A549 (cell line): ENCODE measurements at regions not wholly inside any gene's neighbourhood (a gene's known extent, or its start where the extent isn't known, plus 50 kb on each side); places are given as distances from the start of the nearest gene placed in this dataset.

Experiments
- ATAC-seq, 2 experiments: fragments of 200-7000 bp in 1 of 2; fragments of >200 bp in 1 of 2; cut with Nextera tagmentation in 1 of 2; cut with Tn5 transposase in 1 of 2; 3 replicates each; pipeline versions ENCODE4 v1.8.0 to v1.9.1; 2018 to 2020; ENCODE audit warnings: mild to moderate bottlenecking in 1 of 2, moderate library complexity in 1 of 2
- CTCF ChIA-PET: fragments of 300-600 bp; sonication (Branson Sonifier 250); formaldehyde crosslinking; extraction: SDS; loops from one replicate; lab custom pipeline; 2021; ENCODE audit warnings: antibody characterized with exemption, inconsistent platforms; lab: Yijun Ruan, JAX
- POLR2A ChIA-PET: fragments of 350-600 bp; formaldehyde crosslinking; extraction: SDS; loops from one replicate; lab custom pipeline; 2021; ENCODE audit warnings: antibody characterized with exemption, inconsistent platforms; lab: Yijun Ruan, JAX
- DNase-seq, 2 experiments: peaks; one replicate each; pipeline versions ENCODE4 v3.0.0 to v3.0.0-alpha.2; 2011 to 2016; ENCODE audit warnings: low read depth in 1 of 2, low spot score in 1 of 2
- FAIRE-seq: peaks from 2 replicates; lab custom pipeline; 2011; peaks lifted over from hg19 to GRCh38; lab: Jason Lieb, UNC
- H3K27ac ChIP-seq, 2 experiments: fragments of >200 bp; sonication (Bioruptor Twin); formaldehyde crosslinking; 3 replicates each; pipeline ENCODE4 v1.5.1; 2016 to 2017
- H3K4me1 ChIP-seq: fragments of >200 bp; sonication (Bioruptor Twin); formaldehyde crosslinking; 3 replicates; pipeline ENCODE4 v1.6.1; 2016
- H3K4me2 ChIP-seq: fragments of >200 bp; sonication (Bioruptor Twin); formaldehyde crosslinking; 3 replicates; pipeline ENCODE4 v1.6.1; 2016
- H3K4me3 ChIP-seq: fragments of >200 bp; sonication (Bioruptor Twin); formaldehyde crosslinking; 3 replicates; pipeline ENCODE4 v1.5.1; 2016
- H3K9me3 ChIP-seq: fragments of >200 bp; sonication (Bioruptor Twin); formaldehyde crosslinking; 3 replicates; pipeline ENCODE4 v1.6.1; 2016
- BHLHE40 ChIP-seq: IDR thresholded peaks from 2 replicates; pipeline ENCODE4 v1.6.1; 2012; ENCODE audit warnings: low read depth, low read length, inconsistent platforms
- CBX2 ChIP-seq: fragments of 200-600 bp; sonication (generic); IDR thresholded peaks from 2 replicates; pipeline ENCODE4 v1.6.1; 2016; ENCODE audit warnings: low read depth, mild to moderate bottlenecking, borderline replicate concordance
- CBX8 ChIP-seq: fragments of 200-600 bp; sonication (generic); IDR thresholded peaks from 2 replicates; pipeline ENCODE4 v1.6.1; 2016
- CHD4 ChIP-seq: fragments of 200-600 bp; sonication (generic); IDR thresholded peaks from 2 replicates; pipeline ENCODE4 v1.6.1; 2016; ENCODE audit warnings: antibody characterized with exemption, mild to moderate bottlenecking, borderline replicate concordance
- E2F6 ChIP-seq: IDR thresholded peaks from 2 replicates; pipeline ENCODE4 v1.6.1; 2012; ENCODE audit warnings: low read depth, borderline replicate concordance
- EHF ChIP-seq: fragments of 250-450 bp; sonication (Bioruptor Pico); IDR thresholded peaks from 2 replicates; pipeline ENCODE4 v1.5.0; 2020; ENCODE audit warnings: mild to moderate bottlenecking
- ELK1 ChIP-seq: fragments of 150-350 bp; IDR thresholded peaks from 2 replicates; pipeline ENCODE4 v1.6.1; 2014; ENCODE audit warnings: low read depth, mild to moderate bottlenecking, low read length
- EP300 ChIP-seq, 2 experiments: fragments of >200 bp; sonication (Bioruptor Twin); formaldehyde crosslinking; IDR thresholded peaks; 2 replicates in 1 of 2; 3 replicates in 1 of 2; pipeline ENCODE4 v1.6.1; 2016 to 2017
- FOXS1 ChIP-seq: fragments of 250-450 bp; sonication (Bioruptor Pico); IDR thresholded peaks from 2 replicates; pipeline ENCODE4 v1.5.0; 2020; ENCODE audit warnings: mild to moderate bottlenecking, moderate library complexity
- HOXB5 ChIP-seq: fragments of 250-450 bp; sonication (Bioruptor Pico); IDR thresholded peaks from 2 replicates; pipeline ENCODE4 v1.5.0; 2020; ENCODE audit warnings: mild to moderate bottlenecking, moderate library complexity
- JUN ChIP-seq, 2 experiments: fragments of >200 bp; sonication (Bioruptor Twin); formaldehyde crosslinking; IDR thresholded peaks; 2 replicates in 1 of 2; 3 replicates in 1 of 2; pipeline ENCODE4 v1.6.1; 2016 to 2017
- JUNB ChIP-seq: fragments of >200 bp; sonication (Bioruptor Twin); formaldehyde crosslinking; IDR thresholded peaks from 2 replicates; pipeline ENCODE4 v1.6.1; 2016
- MAFK ChIP-seq: fragments of 450-650 bp; IDR thresholded peaks from 2 replicates; pipeline ENCODE4 v1.6.1; 2014; ENCODE audit not compliant: partially characterized antibody
- MYC ChIP-seq: IDR thresholded peaks from 2 replicates; pipeline ENCODE4 v1.6.1; 2012; ENCODE audit warnings: mild to moderate bottlenecking, inconsistent platforms, low read length, improper control_type of control experiment, borderline replicate concordance
- NFE2L2 ChIP-seq: fragments of 150-350 bp; conservative IDR thresholded peaks from 2 replicates; pipeline ENCODE4 v1.6.1; 2014; ENCODE audit warnings: low read length
- POLR2A ChIP-seq: IDR thresholded peaks from 2 replicates; pipeline ENCODE4 v1.6.1; 2012; ENCODE audit warnings: mild to moderate bottlenecking, low read length
- POLR2AphosphoS2 ChIP-seq: conservative IDR thresholded peaks from 2 replicates; pipeline ENCODE4 v1.6.1; 2012; ENCODE audit warnings: low read length, improper control_type of control experiment, inconsistent platforms
- RAD21 ChIP-seq, 2 experiments: fragments of >200 bp in 1 of 2; sonication (Bioruptor Twin) in 1 of 2; formaldehyde crosslinking in 1 of 2; IDR thresholded peaks in 1 of 2; conservative IDR thresholded peaks in 1 of 2; 2 replicates in 1 of 2; 3 replicates in 1 of 2; pipeline ENCODE4 v1.6.1; 2012 to 2018; ENCODE audit warnings: inconsistent platforms in 1 of 2
- RARB ChIP-seq: fragments of 250-450 bp; sonication (Bioruptor Pico); IDR thresholded peaks from 2 replicates; pipeline ENCODE4 v1.8.0; 2021; ENCODE audit warnings: mild to moderate bottlenecking, moderate library complexity
- RCOR1 ChIP-seq: fragments of 150-350 bp; IDR thresholded peaks from 2 replicates; pipeline ENCODE4 v1.6.1; 2014; ENCODE audit warnings: antibody characterized with exemption, low read length, low read depth
- RNF2 ChIP-seq: fragments of 200-600 bp; sonication (generic); IDR thresholded peaks from 2 replicates; pipeline ENCODE4 v1.6.1; 2016; ENCODE audit warnings: low read depth, mild to moderate bottlenecking, antibody characterized with exemption, moderate library complexity, borderline replicate concordance
- SMC3 ChIP-seq: fragments of >200 bp; sonication (Bioruptor Twin); formaldehyde crosslinking; IDR thresholded peaks from 3 replicates; pipeline ENCODE4 v1.6.1; 2018; ENCODE audit warnings: inconsistent platforms
- TFCP2L1 ChIP-seq: fragments of 250-450 bp; sonication (Bioruptor Pico); IDR thresholded peaks from 2 replicates; pipeline ENCODE4 v1.5.0; 2021; ENCODE audit warnings: mild to moderate bottlenecking
- TP53 ChIP-seq: fragments of 250-450 bp; sonication (Bioruptor Pico); IDR thresholded peaks from 2 replicates; pipeline ENCODE4 v1.5.0; 2021; ENCODE audit warnings: mild to moderate bottlenecking, moderate library complexity
- ZC3H11A ChIP-seq: fragments of 450-650 bp; IDR thresholded peaks from 2 replicates; pipeline ENCODE4 v1.6.1; 2014; ENCODE audit warnings: antibody characterized with exemption, mild to moderate bottlenecking
- ZNF302 ChIP-seq: fragments of 250-450 bp; sonication (Bioruptor Pico); IDR thresholded peaks from 2 replicates; pipeline ENCODE4 v1.9.0; 2021; ENCODE audit warnings: inconsistent platforms, mild to moderate bottlenecking, moderate library complexity
- ZSCAN20 ChIP-seq: fragments of 250-450 bp; sonication (Bioruptor Pico); IDR thresholded peaks from 2 replicates; pipeline ENCODE4 v1.8.0; 2022; ENCODE audit warnings: mild to moderate bottlenecking, moderate library complexity
- WGBS: methylation state at CpG from one replicate; pipeline ENCODE4 v1.1.6; 2017; ENCODE audit errors: missing lambda C conversion rate; 5-methylcytosine and 5-hydroxymethylcytosine counted together
- TF ChIP-seq, protein P1 (sequence below): fragments of 450-650 bp; IDR thresholded peaks from 2 replicates; pipeline ENCODE4 v1.6.1; 2014; ENCODE audit warnings: antibody characterized with exemption
- TF ChIP-seq, protein P2 (sequence below): fragments of 250-450 bp; sonication (Bioruptor Pico); IDR thresholded peaks from 2 replicates; pipeline ENCODE4 v1.5.0; 2021; ENCODE audit warnings: mild to moderate bottlenecking, moderate library complexity, borderline replicate concordance
- TF ChIP-seq, protein P3 (sequence below): fragments of 250-450 bp; sonication (Bioruptor Pico); IDR thresholded peaks from 2 replicates; pipeline ENCODE4 v1.5.0; 2020; ENCODE audit warnings: low read depth, mild to moderate bottlenecking, moderate library complexity
- TF ChIP-seq, protein P4 (sequence below): IDR thresholded peaks from 2 replicates; pipeline ENCODE4 v1.6.1; 2012

GRCh38 chr6:81891874-81892273 is 139.4 kb upstream of the TENT5A start:
- WGBS = 58% methylated on average over 5 of the region's 5 CpGs
- Histone ChIP-seq H3K4me3 (no peak overlapping the region), H3K4me1 (peaks cover 5% of the 10 kb centered on the region; the same call in 1 of the 3 replicates), H3K27ac (no peak overlapping the region), H3K4me2 (no peak overlapping the region), H3K9me3 (no peaks in the 10 kb centered on the region)
- no peak for FAIRE-seq
- CTCF ChIA-PET = no interaction called here
- POLR2A ChIA-PET = no interaction called here
- no peak for TF ChIP-seq ZC3H11A
- no peak for TF ChIP-seq CHD4
- TF ChIP-seq ZSCAN20 (CRISPR knock-in tag) = no peak
- no peak for TF ChIP-seq EHF (CRISPR knock-in tag)
- no peak for TF ChIP-seq MYC
- no peak for TF ChIP-seq ELK1
- TF ChIP-seq TP53 = no peak
- no peak for TF ChIP-seq RAD21 (conservative IDR thresholded peaks at IDR 0.05 in 1 of 2, IDR thresholded peaks at IDR 0.05 in 1 of 2)
- TF ChIP-seq RARB (CRISPR knock-in tag) = no peak
- TF ChIP-seq NFE2L2 = no peak
- TF ChIP-seq POLR2A = no peak
- no peak for TF ChIP-seq RNF2
- no peak for TF ChIP-seq HOXB5 (CRISPR knock-in tag)
- TF ChIP-seq ZNF302 (CRISPR knock-in tag) = no peak
- TF ChIP-seq TFCP2L1 (CRISPR knock-in tag) = no peak
- TF ChIP-seq CBX8 = no peak
- TF ChIP-seq JUNB = no peak
- ATAC-seq = no peak
- no peak for DNase-seq

DNA sequence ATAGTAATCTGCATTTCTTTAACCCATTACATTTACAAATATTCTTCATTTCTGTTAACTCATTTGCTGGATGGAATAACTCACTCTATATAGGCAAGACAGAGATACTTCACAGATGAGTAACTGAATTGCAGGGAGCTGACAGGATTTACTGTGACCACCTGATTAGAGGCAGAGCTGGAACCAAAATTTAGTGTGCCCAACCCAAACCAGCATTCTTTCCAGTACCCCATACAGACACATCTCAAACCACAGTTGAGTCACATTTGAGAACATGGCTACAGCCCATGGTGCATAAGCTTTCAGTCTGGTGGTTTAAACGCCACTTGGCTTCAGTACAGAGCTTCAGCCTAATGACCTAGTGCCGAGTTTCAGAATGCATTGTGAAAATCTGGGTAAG is 138.4 kb upstream of the TENT5A start:
- FAIRE-seq (no peak), DNase-seq (no peak), ATAC-seq (no peak)
- WGBS = 45% methylated on average over 2 of the region's 2 CpGs
- Histone ChIP-seq H3K27ac (no peak overlapping the region), H3K4me1 (peaks cover 4% of the 10 kb centered on the region; the same call in 1 of the 3 replicates), H3K4me2 (no peak overlapping the region), H3K9me3 (no peaks in the 10 kb centered on the region), H3K4me3 (no peak overlapping the region)
- ChIA-PET POLR2A (no interaction called here), CTCF (interaction anchor here (0.7 kb wide), 1 partner anchor 150 kb away, joined by 3 read pairs; no protein-coding TSS in a partner anchor)
- TF ChIP-seq, protein P1, sequence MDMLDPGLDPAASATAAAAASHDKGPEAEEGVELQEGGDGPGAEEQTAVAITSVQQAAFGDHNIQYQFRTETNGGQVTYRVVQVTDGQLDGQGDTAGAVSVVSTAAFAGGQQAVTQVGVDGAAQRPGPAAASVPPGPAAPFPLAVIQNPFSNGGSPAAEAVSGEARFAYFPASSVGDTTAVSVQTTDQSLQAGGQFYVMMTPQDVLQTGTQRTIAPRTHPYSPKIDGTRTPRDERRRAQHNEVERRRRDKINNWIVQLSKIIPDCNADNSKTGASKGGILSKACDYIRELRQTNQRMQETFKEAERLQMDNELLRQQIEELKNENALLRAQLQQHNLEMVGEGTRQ = no peak
- TF ChIP-seq JUN (IDR thresholded peaks at IDR 0.05) = no peak
- no peak for TF ChIP-seq NFE2L2
- no peak for TF ChIP-seq CBX2

DNA sequence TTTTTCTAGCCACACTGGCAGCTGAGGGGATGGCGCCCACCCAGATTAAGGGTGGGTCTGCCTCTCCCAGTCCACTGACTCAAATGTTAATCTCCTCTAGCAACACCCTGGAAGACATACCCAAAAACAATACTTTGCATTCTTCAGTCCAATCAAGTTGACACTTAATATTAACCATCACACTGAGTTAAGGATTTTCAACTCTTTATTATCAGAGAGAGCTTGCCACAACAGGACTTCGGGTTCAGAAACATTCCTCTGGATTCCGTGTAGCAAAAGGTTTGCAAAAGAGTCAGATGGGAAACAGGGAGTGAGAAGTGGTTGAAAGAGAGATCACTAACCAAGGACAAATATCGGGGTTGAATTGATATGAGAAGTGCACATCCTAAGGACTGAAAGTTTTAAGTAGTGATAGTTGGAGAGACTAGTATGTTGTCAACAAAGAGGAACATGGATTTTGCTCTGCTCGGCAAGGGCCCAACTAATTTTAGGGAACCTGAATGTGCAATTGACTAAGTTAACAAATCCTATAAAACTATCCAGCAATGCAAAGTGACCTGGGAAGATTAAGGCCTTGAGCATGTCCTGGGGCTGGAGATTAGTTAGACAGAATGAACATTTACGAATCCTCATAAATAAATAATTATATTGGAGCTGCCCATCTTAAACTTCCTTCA is 137.0 kb upstream of the TENT5A start:
- H3K4me1 ChIP-seq = no peaks in the 10 kb centered on the region
- FAIRE-seq (no peak), DNase-seq (no peak), ATAC-seq (no peak)
- WGBS = 70% methylated on average over 6 of the region's 6 CpGs
- CTCF ChIA-PET = no interaction called here
- H3K27ac ChIP-seq = no peak overlapping the region
- H3K4me2 ChIP-seq = no peak overlapping the region
- H3K4me3 ChIP-seq = no peak overlapping the region
- no peaks in the 10 kb centered on the region for H3K9me3 ChIP-seq
- POLR2A ChIA-PET = no interaction called here
- no peak for TF ChIP-seq POLR2AphosphoS2
- no peak for TF ChIP-seq SMC3
- TF ChIP-seq E2F6 = no peak
- TF ChIP-seq MYC = no peak
- TF ChIP-seq BHLHE40 = no peak
- TF ChIP-seq, protein P2, sequence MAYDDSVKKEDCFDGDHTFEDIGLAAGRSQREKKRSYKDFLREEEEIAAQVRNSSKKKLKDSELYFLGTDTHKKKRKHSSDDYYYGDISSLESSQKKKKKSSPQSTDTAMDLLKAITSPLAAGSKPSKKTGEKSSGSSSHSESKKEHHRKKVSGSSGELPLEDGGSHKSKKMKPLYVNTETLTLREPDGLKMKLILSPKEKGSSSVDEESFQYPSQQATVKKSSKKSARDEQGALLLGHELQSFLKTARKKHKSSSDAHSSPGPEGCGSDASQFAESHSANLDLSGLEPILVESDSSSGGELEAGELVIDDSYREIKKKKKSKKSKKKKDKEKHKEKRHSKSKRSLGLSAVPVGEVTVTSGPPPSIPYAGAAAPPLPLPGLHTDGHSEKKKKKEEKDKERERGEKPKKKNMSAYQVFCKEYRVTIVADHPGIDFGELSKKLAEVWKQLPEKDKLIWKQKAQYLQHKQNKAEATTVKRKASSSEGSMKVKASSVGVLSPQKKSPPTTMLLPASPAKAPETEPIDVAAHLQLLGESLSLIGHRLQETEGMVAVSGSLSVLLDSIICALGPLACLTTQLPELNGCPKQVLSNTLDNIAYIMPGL = no peak
- no peak for TF ChIP-seq MAFK
- no peak for TF ChIP-seq RCOR1
- TF ChIP-seq, protein P3, sequence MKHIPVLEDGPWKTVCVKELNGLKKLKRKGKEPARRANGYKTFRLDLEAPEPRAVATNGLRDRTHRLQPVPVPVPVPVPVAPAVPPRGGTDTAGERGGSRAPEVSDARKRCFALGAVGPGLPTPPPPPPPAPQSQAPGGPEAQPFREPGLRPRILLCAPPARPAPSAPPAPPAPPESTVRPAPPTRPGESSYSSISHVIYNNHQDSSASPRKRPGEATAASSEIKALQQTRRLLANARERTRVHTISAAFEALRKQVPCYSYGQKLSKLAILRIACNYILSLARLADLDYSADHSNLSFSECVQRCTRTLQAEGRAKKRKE (CRISPR knock-in tag) = no peak
- no peak for TF ChIP-seq EP300 (IDR thresholded peaks at IDR 0.05)
- no peak for TF ChIP-seq NFE2L2
- TF ChIP-seq, protein P4, sequence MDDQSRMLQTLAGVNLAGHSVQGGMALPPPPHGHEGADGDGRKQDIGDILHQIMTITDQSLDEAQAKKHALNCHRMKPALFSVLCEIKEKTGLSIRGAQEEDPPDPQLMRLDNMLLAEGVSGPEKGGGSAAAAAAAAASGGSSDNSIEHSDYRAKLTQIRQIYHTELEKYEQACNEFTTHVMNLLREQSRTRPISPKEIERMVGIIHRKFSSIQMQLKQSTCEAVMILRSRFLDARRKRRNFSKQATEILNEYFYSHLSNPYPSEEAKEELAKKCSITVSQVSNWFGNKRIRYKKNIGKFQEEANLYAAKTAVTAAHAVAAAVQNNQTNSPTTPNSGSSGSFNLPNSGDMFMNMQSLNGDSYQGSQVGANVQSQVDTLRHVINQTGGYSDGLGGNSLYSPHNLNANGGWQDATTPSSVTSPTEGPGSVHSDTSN = no peak
- TF ChIP-seq FOXS1 (CRISPR knock-in tag) = no peak
